A549 (cell line): ENCODE measurements at regions not wholly inside any gene's neighbourhood (a gene's known extent, or its start where the extent isn't known, plus 50 kb on each side); places are given as distances from the start of the nearest gene placed in this dataset.
"Not testable (repeated sequence)": the region's sequence is repeated elsewhere in the genome, so short reads cannot be mapped to it uniquely, and the experiment has no call there.

Source experiments
- ATAC-seq, 2 experiments: fragments of 200-7000 bp in 1 of 2; fragments of >200 bp in 1 of 2; cut with Nextera tagmentation in 1 of 2; cut with Tn5 transposase in 1 of 2; 3 replicates each; pipeline versions ENCODE4 v1.8.0 to v1.9.1; 2018 to 2020; ENCODE audit warnings: mild to moderate bottlenecking in 1 of 2, moderate library complexity in 1 of 2
- CTCF ChIA-PET: fragments of 300-600 bp; sonication (Branson Sonifier 250); formaldehyde crosslinking; extraction: SDS; loops from one replicate; lab custom pipeline; 2021; ENCODE audit warnings: antibody characterized with exemption, inconsistent platforms; lab: Yijun Ruan, JAX
- POLR2A ChIA-PET: fragments of 350-600 bp; formaldehyde crosslinking; extraction: SDS; loops from one replicate; lab custom pipeline; 2021; ENCODE audit warnings: antibody characterized with exemption, inconsistent platforms; lab: Yijun Ruan, JAX
- DNase-seq, 2 experiments: peaks; one replicate each; pipeline versions ENCODE4 v3.0.0 to v3.0.0-alpha.2; 2011 to 2016; ENCODE audit warnings: low read depth in 1 of 2, low spot score in 1 of 2
- FAIRE-seq: peaks from 2 replicates; lab custom pipeline; 2011; peaks lifted over from hg19 to GRCh38; lab: Jason Lieb, UNC
- H3K27ac ChIP-seq, 2 experiments: fragments of >200 bp; sonication (Bioruptor Twin); formaldehyde crosslinking; 3 replicates each; pipeline ENCODE4 v1.5.1; 2016 to 2017
- H3K4me1 ChIP-seq: fragments of >200 bp; sonication (Bioruptor Twin); formaldehyde crosslinking; 3 replicates; pipeline ENCODE4 v1.6.1; 2016
- H3K4me2 ChIP-seq: fragments of >200 bp; sonication (Bioruptor Twin); formaldehyde crosslinking; 3 replicates; pipeline ENCODE4 v1.6.1; 2016
- H3K4me3 ChIP-seq: fragments of >200 bp; sonication (Bioruptor Twin); formaldehyde crosslinking; 3 replicates; pipeline ENCODE4 v1.5.1; 2016
- H3K9me3 ChIP-seq: fragments of >200 bp; sonication (Bioruptor Twin); formaldehyde crosslinking; 3 replicates; pipeline ENCODE4 v1.6.1; 2016
- BHLHE40 ChIP-seq: IDR thresholded peaks from 2 replicates; pipeline ENCODE4 v1.6.1; 2012; ENCODE audit warnings: low read depth, low read length, inconsistent platforms
- CBX2 ChIP-seq: fragments of 200-600 bp; sonication (generic); IDR thresholded peaks from 2 replicates; pipeline ENCODE4 v1.6.1; 2016; ENCODE audit warnings: low read depth, mild to moderate bottlenecking, borderline replicate concordance
- CHD2 ChIP-seq: fragments of 150-350 bp; IDR thresholded peaks from 2 replicates; pipeline ENCODE4 v1.6.1; 2014; ENCODE audit warnings: low read length; ENCODE audit not compliant: partially characterized antibody
- CTCF ChIP-seq: fragments of >200 bp; sonication (Bioruptor Twin); formaldehyde crosslinking; IDR thresholded peaks from 3 replicates; pipeline ENCODE4 v1.5.1; 2016
- ESRRA ChIP-seq: fragments of 150-350 bp; IDR thresholded peaks from 2 replicates; pipeline ENCODE4 v1.6.1; 2014; ENCODE audit warnings: mild to moderate bottlenecking, low read length, borderline replicate concordance
- FOSB ChIP-seq: fragments of 250-450 bp; sonication (Bioruptor Pico); IDR thresholded peaks from 2 replicates; pipeline ENCODE4 v1.5.0; 2020; ENCODE audit warnings: mild to moderate bottlenecking, moderate library complexity
- FOSL2 ChIP-seq, 2 experiments: fragments of 450-650 bp in 1 of 2; fragments of >200 bp in 1 of 2; sonication (Bioruptor Twin) in 1 of 2; formaldehyde crosslinking; IDR thresholded peaks; 2 replicates each; pipeline versions ENCODE4 v1.5.0 to v1.6.1; 2016 to 2020; ENCODE audit warnings: mild to moderate bottlenecking in 1 of 2, moderate library complexity in 1 of 2
- FOXS1 ChIP-seq: fragments of 250-450 bp; sonication (Bioruptor Pico); IDR thresholded peaks from 2 replicates; pipeline ENCODE4 v1.5.0; 2020; ENCODE audit warnings: mild to moderate bottlenecking, moderate library complexity
- GATA3 ChIP-seq: IDR thresholded peaks from 2 replicates; pipeline ENCODE4 v1.6.1; 2012; ENCODE audit warnings: borderline replicate concordance
- HEYL ChIP-seq: fragments of 250-450 bp; sonication (Bioruptor Pico); IDR thresholded peaks from 2 replicates; pipeline ENCODE4 v1.8.0; 2021; ENCODE audit warnings: mild to moderate bottlenecking, moderate library complexity
- HOXB13 ChIP-seq: fragments of 250-450 bp; sonication (Bioruptor Pico); IDR thresholded peaks from 2 replicates; pipeline ENCODE4 v1.5.0; 2020; ENCODE audit warnings: low read depth, mild to moderate bottlenecking, moderate library complexity
- KDM5A ChIP-seq: fragments of 200-600 bp; sonication (generic); IDR thresholded peaks from 2 replicates; pipeline ENCODE4 v1.6.1; 2016; ENCODE audit warnings: antibody characterized with exemption, mild to moderate bottlenecking
- MAFK ChIP-seq: fragments of 450-650 bp; IDR thresholded peaks from 2 replicates; pipeline ENCODE4 v1.6.1; 2014; ENCODE audit not compliant: partially characterized antibody
- MAX ChIP-seq: IDR thresholded peaks from 2 replicates; pipeline ENCODE4 v1.6.1; 2012
- POLR2A ChIP-seq: IDR thresholded peaks from 2 replicates; pipeline ENCODE4 v1.6.1; 2012; ENCODE audit warnings: mild to moderate bottlenecking, low read length
- REST ChIP-seq: fragments of 200-600 bp; sonication (generic); IDR thresholded peaks from 2 replicates; pipeline ENCODE4 v1.6.1; 2016; ENCODE audit warnings: antibody characterized with exemption, mild to moderate bottlenecking, moderate library complexity
- RFX5 ChIP-seq: fragments of 450-650 bp; IDR thresholded peaks from 2 replicates; pipeline ENCODE4 v1.7.1; 2014; ENCODE audit warnings: antibody characterized with exemption, mild to moderate bottlenecking, moderate library complexity
- RNF2 ChIP-seq: fragments of 200-600 bp; sonication (generic); IDR thresholded peaks from 2 replicates; pipeline ENCODE4 v1.6.1; 2016; ENCODE audit warnings: low read depth, mild to moderate bottlenecking, antibody characterized with exemption, moderate library complexity, borderline replicate concordance
- SREBF2 ChIP-seq: fragments of 450-650 bp; IDR thresholded peaks from 2 replicates; pipeline ENCODE4 v1.6.1; 2014; ENCODE audit warnings: mild to moderate bottlenecking, moderate library complexity
- TFCP2L1 ChIP-seq: fragments of 250-450 bp; sonication (Bioruptor Pico); IDR thresholded peaks from 2 replicates; pipeline ENCODE4 v1.5.0; 2021; ENCODE audit warnings: mild to moderate bottlenecking
- USF2 ChIP-seq: fragments of 450-650 bp; IDR thresholded peaks from 2 replicates; pipeline ENCODE4 v1.6.1; 2014; ENCODE audit warnings: antibody characterized with exemption
- ZNF302 ChIP-seq: fragments of 250-450 bp; sonication (Bioruptor Pico); IDR thresholded peaks from 2 replicates; pipeline ENCODE4 v1.9.0; 2021; ENCODE audit warnings: inconsistent platforms, mild to moderate bottlenecking, moderate library complexity
- ZSCAN20 ChIP-seq: fragments of 250-450 bp; sonication (Bioruptor Pico); IDR thresholded peaks from 2 replicates; pipeline ENCODE4 v1.8.0; 2022; ENCODE audit warnings: mild to moderate bottlenecking, moderate library complexity
- WGBS: methylation state at CpG from one replicate; pipeline ENCODE4 v1.1.6; 2017; ENCODE audit errors: missing lambda C conversion rate; 5-methylcytosine and 5-hydroxymethylcytosine counted together

GRCh38 chrX:139429913-139430312, 100.6 kb upstream of the F9 start:
- no peak for ATAC-seq
- no peak overlapping the region for H3K4me2 ChIP-seq
- TF ChIP-seq FOSL2 (IDR thresholded peaks at IDR 0.05) (no peak), FOSL2 (CRISPR knock-in tag; IDR thresholded peaks at IDR 0.05) (no peak), ZSCAN20 (CRISPR knock-in tag) (no peak), MAFK (no peak), FOXS1 (no peak), GATA3 (no peak), RFX5 (no peak), SREBF2 (no peak), CTCF (no peak), BHLHE40 (no peak), FOSB (CRISPR knock-in tag) (no peak)
- H3K4me3 ChIP-seq, result no peak overlapping the region
- no peak overlapping the region for H3K27ac ChIP-seq
- no peaks in the 10 kb centered on the region for H3K9me3 ChIP-seq
- FAIRE-seq, result no peak
- peak in 1 of 2 experiments; percentile 2 for DNase-seq
- ChIA-PET POLR2A (no interaction called here), CTCF (no interaction called here)
- 0% methylated on average over 2 of the region's 2 CpGs for WGBS
- H3K4me1 ChIP-seq, result no peaks in the 10 kb centered on the region

GRCh38 chrX:139423186-139423585, 107.4 kb upstream of the F9 start:
- 3% methylated on average over 3 of the region's 3 CpGs for WGBS
- DNase-seq, result no peak
- ATAC-seq, result no peak

GRCh38 chrX:139398258-139398657, 132.3 kb upstream of the F9 start:
- H3K27ac ChIP-seq, DNase-seq, CTCF ChIA-PET, H3K4me1 ChIP-seq, H3K4me3 ChIP-seq, ATAC-seq, FAIRE-seq, H3K9me3 ChIP-seq, POLR2A ChIA-PET, H3K4me2 ChIP-seq: not testable (repeated sequence)
- 66% methylated on average over 2 of the region's 2 CpGs for WGBS

More at GRCh38 chrX:139423186-139423585, 107.4 kb upstream of the F9 start:
- POLR2A ChIA-PET, result no interaction called here
- no peaks in the 10 kb centered on the region for H3K4me1 ChIP-seq
- CTCF ChIA-PET, result no interaction called here
- no peak overlapping the region for H3K4me2 ChIP-seq
- H3K9me3 ChIP-seq, result no peaks in the 10 kb centered on the region
- TF ChIP-seq KDM5A (no peak), FOSB (CRISPR knock-in tag) (no peak), HEYL (CRISPR knock-in tag) (no peak), TFCP2L1 (CRISPR knock-in tag) (no peak), ZNF302 (CRISPR knock-in tag) (no peak), CTCF (no peak), POLR2A (no peak), CHD2 (no peak), RNF2 (no peak), CBX2 (no peak)
- FAIRE-seq, result no peak
- H3K27ac ChIP-seq, result no peak overlapping the region
- no peak overlapping the region for H3K4me3 ChIP-seq

GRCh38 chrX:139388254-139388653, 142.3 kb upstream of the F9 start:
- Histone ChIP-seq H3K4me3 (no peak overlapping the region), H3K4me2 (no peak overlapping the region), H3K4me1 (no peaks in the 10 kb centered on the region), H3K27ac (no peak overlapping the region), H3K9me3 (no peaks in the 10 kb centered on the region)
- WGBS, result 4% methylated on average over 2 of the region's 3 CpGs
- DNase-seq (no peak), ATAC-seq (no peak), FAIRE-seq (no peak)
- POLR2A ChIA-PET, result no interaction called here
- CTCF ChIA-PET, result no interaction called here
- TF ChIP-seq REST (no peak), FOXS1 (no peak), ESRRA (no peak), HOXB13 (no peak), USF2 (no peak), BHLHE40 (no peak), CBX2 (no peak), MAX (no peak), CHD2 (no peak), GATA3 (no peak)
